Activated B cell treated with CpG ODN at 0.5 μM for 24 hours (primary cell): ENCODE measurements at regions not wholly inside any gene's neighbourhood (a gene's known extent, or its start where the extent isn't known, plus 50 kb on each side); places are given as distances from the start of the nearest gene placed in this dataset.

Experiments used
- ATAC-seq: fragments of 200-7000 bp; cut with Tn5 transposase; one replicate; pipeline ENCODE4 v1.10.0; 2021; ENCODE audit warnings: low read depth, mild to moderate bottlenecking, moderate library complexity
- CTCF ChIA-PET: fragments of 350-600 bp; sonication (Branson Sonifier 250); formaldehyde crosslinking; loops from one replicate; lab custom pipeline; 2021; ENCODE audit warnings: antibody characterized with exemption; lab: Charles Lee
- POLR2A ChIA-PET: fragments of 350-600 bp; sonication (Branson Sonifier 250); formaldehyde crosslinking; loops from one replicate; lab custom pipeline; 2021; ENCODE audit warnings: antibody characterized with exemption; lab: Charles Lee
- DNase-seq: peaks from one replicate; pipeline ENCODE4 v3.0.0; 2022
- H3K27ac Mint-ChIP-seq: one replicate; pipeline ENCODE4 v1.8.0; 2020; ENCODE audit warnings: mixed read lengths
- H3K27me3 Mint-ChIP-seq: one replicate; pipeline ENCODE4 v1.8.0; 2021; ENCODE audit warnings: mixed read lengths
- H3K36me3 Mint-ChIP-seq: one replicate; pipeline ENCODE4 v1.8.0; 2021; ENCODE audit warnings: low read depth, mixed read lengths
- H3K4me1 Mint-ChIP-seq: one replicate; pipeline ENCODE4 v1.8.0; 2021; ENCODE audit warnings: mixed read lengths
- H3K4me3 Mint-ChIP-seq: one replicate; pipeline ENCODE4 v1.8.0; 2020; ENCODE audit warnings: mild to moderate bottlenecking, mixed read lengths
- H3K9me3 Mint-ChIP-seq: one replicate; pipeline ENCODE4 v1.8.0; 2020; ENCODE audit warnings: mixed read lengths
- intact Hi-C: fragments of 100-400 bp; cut with micrococcal nuclease; formaldehyde crosslinking; loops from one replicate; pipeline ENCODE4 v1.15.1; 2024
- TF ChIP-seq, protein P1 (sequence below): fragments of 200-600 bp; IDR thresholded peaks from one replicate; pipeline ENCODE4 v1.8.0; 2022; ENCODE audit warnings: antibody characterized with exemption, mild to moderate bottlenecking

DNA sequence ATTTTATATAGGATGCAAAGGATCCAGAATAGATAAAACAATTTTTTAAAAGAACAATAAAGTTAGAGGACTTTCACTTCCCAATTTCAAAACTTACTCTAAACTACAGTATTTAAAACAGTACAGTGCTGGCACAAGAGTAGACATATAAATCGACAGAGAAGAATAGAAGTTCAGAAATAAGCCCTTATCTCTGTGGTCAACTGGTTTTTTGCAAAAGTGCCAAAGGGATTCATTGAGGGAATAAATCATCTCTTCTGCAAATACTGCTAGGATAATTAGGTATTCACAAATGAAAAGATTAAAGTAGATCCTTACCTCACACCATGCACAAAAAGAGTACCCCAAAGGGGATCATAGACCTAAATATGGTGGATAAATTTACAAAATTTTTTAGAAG, 431.0 kb upstream of the HTR2A start:
- ATAC-seq (no peak), DNase-seq (no peak)
- intact Hi-C loops: no loop called here
- Mint-ChIP-seq H3K9me3 (peaks cover 2% of the 10 kb centered on the region), H3K27ac (no peak overlapping the region), H3K36me3 (no peaks in the 10 kb centered on the region), H3K4me3 (no peak overlapping the region), H3K27me3 (no peaks in the 10 kb centered on the region), H3K4me1 (no peaks in the 10 kb centered on the region)
- ChIA-PET POLR2A (no interaction called here), CTCF (no interaction called here)
- TF ChIP-seq, protein P1, sequence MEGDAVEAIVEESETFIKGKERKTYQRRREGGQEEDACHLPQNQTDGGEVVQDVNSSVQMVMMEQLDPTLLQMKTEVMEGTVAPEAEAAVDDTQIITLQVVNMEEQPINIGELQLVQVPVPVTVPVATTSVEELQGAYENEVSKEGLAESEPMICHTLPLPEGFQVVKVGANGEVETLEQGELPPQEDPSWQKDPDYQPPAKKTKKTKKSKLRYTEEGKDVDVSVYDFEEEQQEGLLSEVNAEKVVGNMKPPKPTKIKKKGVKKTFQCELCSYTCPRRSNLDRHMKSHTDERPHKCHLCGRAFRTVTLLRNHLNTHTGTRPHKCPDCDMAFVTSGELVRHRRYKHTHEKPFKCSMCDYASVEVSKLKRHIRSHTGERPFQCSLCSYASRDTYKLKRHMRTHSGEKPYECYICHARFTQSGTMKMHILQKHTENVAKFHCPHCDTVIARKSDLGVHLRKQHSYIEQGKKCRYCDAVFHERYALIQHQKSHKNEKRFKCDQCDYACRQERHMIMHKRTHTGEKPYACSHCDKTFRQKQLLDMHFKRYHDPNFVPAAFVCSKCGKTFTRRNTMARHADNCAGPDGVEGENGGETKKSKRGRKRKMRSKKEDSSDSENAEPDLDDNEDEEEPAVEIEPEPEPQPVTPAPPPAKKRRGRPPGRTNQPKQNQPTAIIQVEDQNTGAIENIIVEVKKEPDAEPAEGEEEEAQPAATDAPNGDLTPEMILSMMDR: no peak

DNA sequence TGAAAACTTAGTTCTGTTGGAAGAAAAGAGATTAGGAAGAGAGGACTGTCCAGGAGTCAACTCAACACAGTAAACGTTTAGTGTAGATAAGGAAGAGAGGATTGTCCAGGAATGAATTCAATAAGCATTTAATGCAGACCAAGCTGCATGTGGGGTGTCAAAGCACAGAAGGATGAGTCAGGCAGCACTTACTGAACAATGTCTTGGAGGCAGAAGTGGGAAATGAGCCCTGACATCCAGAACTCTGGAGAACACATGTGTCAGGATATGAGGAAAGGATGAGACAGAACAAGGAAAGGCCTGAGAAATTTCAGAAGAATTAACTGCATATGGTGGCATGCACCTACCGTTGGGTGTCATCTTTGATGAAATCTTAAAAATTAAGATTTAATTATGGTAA, 429.2 kb upstream of the HTR2A start:
- ATAC-seq (no peak), DNase-seq (no peak)
- Mint-ChIP-seq H3K4me3 (no peak overlapping the region), H3K36me3 (no peaks in the 10 kb centered on the region), H3K9me3 (no peaks in the 10 kb centered on the region), H3K27me3 (no peaks in the 10 kb centered on the region), H3K4me1 (no peaks in the 10 kb centered on the region), H3K27ac (no peak overlapping the region)
- intact Hi-C loops: no loop called here
- ChIA-PET CTCF (no interaction called here), POLR2A (no interaction called here)
- TF ChIP-seq, protein P1: no peak

DNA sequence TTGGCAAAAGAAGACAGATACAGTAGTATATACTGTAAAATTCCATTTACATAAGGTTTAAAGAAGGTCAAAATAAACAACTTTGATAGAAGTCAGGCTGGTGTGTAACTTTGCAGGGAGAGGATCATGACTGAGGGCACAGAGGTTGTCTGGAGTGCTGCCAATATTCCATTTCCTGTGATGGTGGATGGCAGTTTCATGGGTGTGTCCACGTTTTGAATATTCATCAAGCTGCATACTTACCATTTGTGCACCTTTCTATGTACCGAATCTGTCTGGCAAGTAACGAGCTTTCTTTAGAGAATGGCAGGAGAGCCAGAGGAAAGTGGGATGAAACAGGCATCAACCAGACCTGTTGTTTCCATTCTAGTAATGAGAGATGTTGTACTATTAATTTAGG, 420.5 kb upstream of the HTR2A start:
- no peak overlapping the region for H3K4me3 Mint-ChIP-seq
- CTCF ChIA-PET: no interaction called here
- no peak overlapping the region for H3K27ac Mint-ChIP-seq
- H3K9me3 Mint-ChIP-seq: no peaks in the 10 kb centered on the region
- no peaks in the 10 kb centered on the region for H3K4me1 Mint-ChIP-seq
- H3K27me3 Mint-ChIP-seq: no peaks in the 10 kb centered on the region
- intact Hi-C loops: no loop called here
- POLR2A ChIA-PET: no interaction called here
- TF ChIP-seq, protein P1: no peak
- no peak for DNase-seq
- no peaks in the 10 kb centered on the region for H3K36me3 Mint-ChIP-seq
- no peak for ATAC-seq

DNA sequence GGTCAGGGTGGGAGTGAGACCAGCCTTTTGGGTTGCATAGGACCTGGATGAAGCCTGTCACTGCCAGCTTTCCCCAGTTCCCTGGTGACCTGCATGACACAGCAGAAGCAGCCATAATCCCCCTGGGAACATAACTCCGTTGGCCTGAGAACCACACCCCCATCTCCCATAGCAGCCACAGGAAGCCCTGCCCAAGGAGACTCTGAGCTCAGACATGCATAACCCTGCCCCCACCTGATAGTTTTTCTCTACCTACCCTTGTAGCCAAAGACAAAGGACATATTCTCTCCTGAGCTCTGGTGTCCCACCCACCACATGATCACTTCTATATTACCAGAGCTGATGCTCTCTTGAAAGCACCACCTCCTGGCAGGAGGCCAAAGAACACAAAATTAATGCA, 413.5 kb upstream of the HTR2A start:
- peaks cover 4% of the 10 kb centered on the region for H3K27me3 Mint-ChIP-seq
- intact Hi-C loops: no loop called here
- DNase-seq (no peak), ATAC-seq (no peak)
- no peak overlapping the region for H3K27ac Mint-ChIP-seq
- POLR2A ChIA-PET: no interaction called here
- TF ChIP-seq, protein P1: no peak
- H3K9me3 Mint-ChIP-seq: peaks cover 8% of the 10 kb centered on the region
- H3K4me3 Mint-ChIP-seq: no peak overlapping the region
- CTCF ChIA-PET: no interaction called here
- no peaks in the 10 kb centered on the region for H3K36me3 Mint-ChIP-seq
- H3K4me1 Mint-ChIP-seq: peaks cover 4% of the 10 kb centered on the region

DNA sequence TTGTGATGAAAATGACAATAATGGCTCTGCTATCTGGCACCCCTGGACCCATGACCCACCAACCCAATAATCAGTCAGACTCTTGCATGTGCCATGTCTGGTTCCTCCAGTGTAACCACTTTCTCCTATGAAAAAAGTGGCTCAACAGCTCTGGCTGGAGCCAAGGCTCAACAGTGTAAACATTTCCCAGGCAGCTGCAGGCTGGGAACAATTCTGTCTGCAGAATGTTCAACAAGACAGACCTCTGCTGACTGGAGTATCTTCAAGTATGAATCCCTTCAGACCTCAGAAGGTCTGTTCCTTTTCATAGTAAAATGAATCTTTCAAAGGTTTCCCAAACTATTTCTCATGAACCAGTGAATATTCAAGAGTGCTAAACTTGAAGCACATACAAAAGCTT, 410.1 kb upstream of the HTR2A start:
- ChIA-PET POLR2A (no interaction called here), CTCF (no interaction called here)
- intact Hi-C loops: no loop called here
- H3K36me3 Mint-ChIP-seq: no peaks in the 10 kb centered on the region
- no peak overlapping the region for H3K4me3 Mint-ChIP-seq
- peaks cover 4% of the 10 kb centered on the region for H3K27me3 Mint-ChIP-seq
- no peak for ATAC-seq
- no peak for DNase-seq
- TF ChIP-seq, protein P1: no peak
- peaks cover 8% of the 10 kb centered on the region for H3K9me3 Mint-ChIP-seq
- H3K27ac Mint-ChIP-seq: no peak overlapping the region
- H3K4me1 Mint-ChIP-seq: peaks cover 4% of the 10 kb centered on the region
